CD14-positive monocyte (primary cell): ENCODE measurements at regions not wholly inside any gene's neighbourhood (a gene's known extent, or its start where the extent isn't known, plus 50 kb on each side); places are given as distances from the start of the nearest gene placed in this dataset.

Experiments used
- DNase-seq, 3 donors: peaks; one replicate each; pipeline ENCODE4 v3.0.0-alpha.2; 2011 to 2022
- H2AFZ ChIP-seq: 2 replicates; pipeline ENCODE4 v1.6.0; 2012; ENCODE audit warnings: mild to moderate bottlenecking, low read depth, low read length, inconsistent platforms; ENCODE audit not compliant: insufficient read depth, poor library complexity, severe bottlenecking
- H3K27ac ChIP-seq, 2 donors: 1 replicate in 1 of 2; 2 replicates in 1 of 2; pipeline ENCODE4 v1.5.1; 2012 to 2013; ENCODE audit warnings: low read length in 2 of 2, control low read depth in 1 of 2, inconsistent platforms in 1 of 2, low read depth in 1 of 2, mild to moderate bottlenecking in 1 of 2
- H3K27me3 ChIP-seq, 2 donors: one replicate each; pipeline versions ENCODE4 v1.6.0 to v1.6.1; 2011 to 2013; ENCODE audit warnings: low read length in 2 of 2; ENCODE audit not compliant: control insufficient read depth in 2 of 2, insufficient read depth in 2 of 2
- H3K36me3 ChIP-seq, 2 donors: replicated peaks in 1 of 2; 1 replicate in 1 of 2; 2 replicates in 1 of 2; pipeline versions ENCODE4 v1.5.1 to v1.6.1; 2012 to 2013; ENCODE audit warnings: low read length in 2 of 2, control low read depth in 1 of 2, inconsistent platforms in 1 of 2, mild to moderate bottlenecking in 1 of 2; ENCODE audit not compliant: insufficient read depth in 2 of 2, control insufficient read depth in 1 of 2
- H3K4me1 ChIP-seq, 2 donors: 1 replicate in 1 of 2; 2 replicates in 1 of 2; pipeline versions ENCODE4 v1.5.1 to v1.6.1; 2012 to 2013; ENCODE audit warnings: low read length in 2 of 2, control low read depth in 1 of 2, inconsistent platforms in 1 of 2, mild to moderate bottlenecking in 1 of 2, moderate library complexity in 1 of 2; ENCODE audit not compliant: insufficient read depth in 2 of 2, control insufficient read depth in 1 of 2
- H3K4me2 ChIP-seq: replicated peaks from 2 replicates; pipeline ENCODE3; 2012; ENCODE audit warnings: low read length, moderate library complexity, mild to moderate bottlenecking; ENCODE audit not compliant: poor library complexity, severe bottlenecking; ENCODE audit errors: extremely low read depth
- H3K4me3 ChIP-seq, 3 experiments: fragments of 200-600 bp in 1 of 3; sonication (generic) in 1 of 3; replicated peaks in 1 of 3; 1 replicate in 2 of 3; 2 replicates in 1 of 3; pipeline ENCODE4 v1.5.1; 2011 to 2013; ENCODE audit warnings: low read length in 3 of 3, mild to moderate bottlenecking in 3 of 3, control low read depth in 2 of 3, low read depth in 2 of 3, inconsistent platforms in 1 of 3, moderate library complexity in 1 of 3
- H3K79me2 ChIP-seq: 2 replicates; pipeline ENCODE4 v1.6.0; 2012; ENCODE audit warnings: mild to moderate bottlenecking, control low read depth, inconsistent platforms, low read length, moderate library complexity; ENCODE audit not compliant: insufficient read depth
- H3K9ac ChIP-seq: 2 replicates; pipeline ENCODE4 v1.6.0; 2017; ENCODE audit warnings: low read length, mild to moderate bottlenecking; ENCODE audit not compliant: insufficient read depth, poor library complexity, severe bottlenecking
- H3K9me3 ChIP-seq, 2 donors: replicated peaks in 1 of 2; 1 replicate in 1 of 2; 2 replicates in 1 of 2; pipeline versions ENCODE4 v1.5.1 to v1.6.1; 2012 to 2013; ENCODE audit warnings: low read length in 2 of 2, control low read depth in 1 of 2; ENCODE audit not compliant: control insufficient read depth in 1 of 2, insufficient read depth in 1 of 2
- H4K20me1 ChIP-seq: 2 replicates; pipeline ENCODE4 v1.6.0; 2012; ENCODE audit warnings: mild to moderate bottlenecking, low read length, control low read depth, moderate library complexity; ENCODE audit not compliant: insufficient read depth
- H3K27ac Mint-ChIP-seq, 7 donors: one replicate each; pipeline ENCODE4 v1.8.0; 2020; ENCODE audit warnings: mild to moderate bottlenecking in 7 of 7, mixed read lengths in 7 of 7, moderate library complexity in 6 of 7, inconsistent platforms in 2 of 7
- H3K27me3 Mint-ChIP-seq, 3 donors: one replicate each; pipeline ENCODE4 v1.8.0; 2021 to 2022; ENCODE audit warnings: low read depth in 3 of 3, mild to moderate bottlenecking in 3 of 3, mixed read lengths in 3 of 3, moderate library complexity in 3 of 3, inconsistent platforms in 1 of 3
- H3K36me3 Mint-ChIP-seq, 2 donors: one replicate each; pipeline ENCODE4 v1.8.0; 2020; ENCODE audit warnings: mixed read lengths in 2 of 2, inconsistent platforms in 1 of 2, mild to moderate bottlenecking in 1 of 2
- H3K4me1 Mint-ChIP-seq: one replicate; pipeline ENCODE4 v1.8.0; 2020; ENCODE audit warnings: mild to moderate bottlenecking, mixed read lengths
- H3K4me3 Mint-ChIP-seq, 2 donors: one replicate each; pipeline ENCODE4 v1.8.0; 2020; ENCODE audit warnings: mild to moderate bottlenecking in 2 of 2, mixed read lengths in 2 of 2, moderate library complexity in 1 of 2
- H3K9me3 Mint-ChIP-seq, 7 donors: one replicate each; pipeline ENCODE4 v1.8.0; 2020 to 2022; ENCODE audit warnings: mixed read lengths in 7 of 7, mild to moderate bottlenecking in 6 of 7, moderate library complexity in 6 of 7, inconsistent platforms in 2 of 7
- WGBS: methylation state at CpG from one replicate; pipeline ENCODE4 v1.1.5; 2013; ENCODE audit warnings: missing lambda C conversion rate; ENCODE audit not compliant: insufficient coverage; 5-methylcytosine and 5-hydroxymethylcytosine counted together
- intact Hi-C, 2 donors: fragments of 100-400 bp; cut with micrococcal nuclease; formaldehyde crosslinking; loops; one replicate each; pipeline versions ENCODE4 v1.15.0 to v1.15.1; 2023
- TF ChIP-seq, protein P1 (sequence below): fragments of 200-600 bp; IDR thresholded peaks from one replicate; pipeline ENCODE4 v1.8.0; 2022; ENCODE audit warnings: antibody characterized with exemption, mild to moderate bottlenecking

- Mint-ChIP-seq H3K27me3 (no peaks in the 10 kb centered on the region), H3K4me3 (no peak overlapping the region), H3K9me3 (peaks cover 0 to 4% (median 0%) of the 10 kb centered on the region in 7 donors), H3K4me1 (no peaks in the 10 kb centered on the region), H3K36me3 (no peaks in the 10 kb centered on the region), H3K27ac (no peak overlapping the region)
- no peak overlapping the region for H2AFZ ChIP-seq
- DNase-seq: no peak
- TF ChIP-seq, protein P1, sequence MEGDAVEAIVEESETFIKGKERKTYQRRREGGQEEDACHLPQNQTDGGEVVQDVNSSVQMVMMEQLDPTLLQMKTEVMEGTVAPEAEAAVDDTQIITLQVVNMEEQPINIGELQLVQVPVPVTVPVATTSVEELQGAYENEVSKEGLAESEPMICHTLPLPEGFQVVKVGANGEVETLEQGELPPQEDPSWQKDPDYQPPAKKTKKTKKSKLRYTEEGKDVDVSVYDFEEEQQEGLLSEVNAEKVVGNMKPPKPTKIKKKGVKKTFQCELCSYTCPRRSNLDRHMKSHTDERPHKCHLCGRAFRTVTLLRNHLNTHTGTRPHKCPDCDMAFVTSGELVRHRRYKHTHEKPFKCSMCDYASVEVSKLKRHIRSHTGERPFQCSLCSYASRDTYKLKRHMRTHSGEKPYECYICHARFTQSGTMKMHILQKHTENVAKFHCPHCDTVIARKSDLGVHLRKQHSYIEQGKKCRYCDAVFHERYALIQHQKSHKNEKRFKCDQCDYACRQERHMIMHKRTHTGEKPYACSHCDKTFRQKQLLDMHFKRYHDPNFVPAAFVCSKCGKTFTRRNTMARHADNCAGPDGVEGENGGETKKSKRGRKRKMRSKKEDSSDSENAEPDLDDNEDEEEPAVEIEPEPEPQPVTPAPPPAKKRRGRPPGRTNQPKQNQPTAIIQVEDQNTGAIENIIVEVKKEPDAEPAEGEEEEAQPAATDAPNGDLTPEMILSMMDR: no peak
- no peaks in the 10 kb centered on the region for H3K9me3 ChIP-seq
- H3K9ac ChIP-seq: no peak overlapping the region
- no peak overlapping the region for H3K4me3 ChIP-seq
- no peaks in the 10 kb centered on the region for H3K79me2 ChIP-seq
- no peak overlapping the region for H3K4me2 ChIP-seq
- no peaks in the 10 kb centered on the region for H4K20me1 ChIP-seq
- WGBS: no CpG with 5 or more reads among the region's 3 CpGs
- H3K4me1 ChIP-seq: no peaks in the 10 kb centered on the region
- H3K27me3 ChIP-seq: no peaks in the 10 kb centered on the region
- no peak overlapping the region for H3K27ac ChIP-seq
- no peaks in the 10 kb centered on the region for H3K36me3 ChIP-seq
- intact Hi-C loops: no loop called here
Observed at GRCh38 chr7:83861876-83862275, 212.9 kb upstream of the SEMA3E start.

GRCh38 chr7:83859827-83860226, 210.9 kb upstream of the SEMA3E start:
- intact Hi-C loops: no loop called here
- Histone ChIP-seq H3K27ac (no peak overlapping the region), H3K36me3 (no peaks in the 10 kb centered on the region), H3K27me3 (no peaks in the 10 kb centered on the region), H3K4me1 (no peaks in the 10 kb centered on the region), H4K20me1 (no peaks in the 10 kb centered on the region), H3K9me3 (no peaks in the 10 kb centered on the region), H3K4me2 (no peak overlapping the region), H3K79me2 (no peaks in the 10 kb centered on the region), H3K9ac (no peak overlapping the region), H3K4me3 (no peak overlapping the region), H2AFZ (no peak overlapping the region)
- TF ChIP-seq, protein P1: no peak
- 43% methylated on average over 1 of the region's 1 CpG for WGBS
- Mint-ChIP-seq H3K4me1 (no peaks in the 10 kb centered on the region), H3K4me3 (no peak overlapping the region), H3K27ac (no peak overlapping the region), H3K27me3 (no peaks in the 10 kb centered on the region), H3K9me3 (peaks cover 0 to 4% (median 0%) of the 10 kb centered on the region in 7 donors), H3K36me3 (no peaks in the 10 kb centered on the region)
- no peak for DNase-seq
